LNCAP (cell line): ENCODE measurements at regions not wholly inside any gene's neighbourhood (a gene's known extent, or its start where the extent isn't known, plus 50 kb on each side); places are given as distances from the start of the nearest gene placed in this dataset.

Source experiments
- TF ChIP-seq, protein P1 (sequence below): fragments of 450-650 bp; IDR thresholded peaks from 2 replicates; pipeline ENCODE4 v1.5.1; 2017; ENCODE audit warnings: mild to moderate bottlenecking

DNA sequence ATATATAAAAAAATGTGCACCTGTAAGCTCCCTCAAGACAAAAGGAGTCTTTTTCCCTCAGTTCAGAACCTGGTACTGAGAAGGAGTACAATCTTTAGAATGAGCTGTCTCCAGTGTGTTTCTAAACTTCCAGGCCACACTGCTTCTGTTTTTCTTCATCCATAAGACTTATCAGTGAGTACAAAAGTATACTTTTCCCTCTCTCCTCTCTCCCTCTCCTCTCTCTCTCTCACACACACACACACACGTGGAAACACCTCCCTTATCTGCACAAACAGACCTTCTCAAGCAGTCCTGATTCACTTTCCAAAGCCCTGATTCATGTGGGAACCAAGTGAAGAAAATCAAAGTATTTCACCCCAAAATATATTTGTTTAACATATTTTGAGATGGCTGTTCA is 220.7 kb upstream of the UBASH3B start:
- TF ChIP-seq, protein P1, sequence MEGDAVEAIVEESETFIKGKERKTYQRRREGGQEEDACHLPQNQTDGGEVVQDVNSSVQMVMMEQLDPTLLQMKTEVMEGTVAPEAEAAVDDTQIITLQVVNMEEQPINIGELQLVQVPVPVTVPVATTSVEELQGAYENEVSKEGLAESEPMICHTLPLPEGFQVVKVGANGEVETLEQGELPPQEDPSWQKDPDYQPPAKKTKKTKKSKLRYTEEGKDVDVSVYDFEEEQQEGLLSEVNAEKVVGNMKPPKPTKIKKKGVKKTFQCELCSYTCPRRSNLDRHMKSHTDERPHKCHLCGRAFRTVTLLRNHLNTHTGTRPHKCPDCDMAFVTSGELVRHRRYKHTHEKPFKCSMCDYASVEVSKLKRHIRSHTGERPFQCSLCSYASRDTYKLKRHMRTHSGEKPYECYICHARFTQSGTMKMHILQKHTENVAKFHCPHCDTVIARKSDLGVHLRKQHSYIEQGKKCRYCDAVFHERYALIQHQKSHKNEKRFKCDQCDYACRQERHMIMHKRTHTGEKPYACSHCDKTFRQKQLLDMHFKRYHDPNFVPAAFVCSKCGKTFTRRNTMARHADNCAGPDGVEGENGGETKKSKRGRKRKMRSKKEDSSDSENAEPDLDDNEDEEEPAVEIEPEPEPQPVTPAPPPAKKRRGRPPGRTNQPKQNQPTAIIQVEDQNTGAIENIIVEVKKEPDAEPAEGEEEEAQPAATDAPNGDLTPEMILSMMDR: no peak

DNA sequence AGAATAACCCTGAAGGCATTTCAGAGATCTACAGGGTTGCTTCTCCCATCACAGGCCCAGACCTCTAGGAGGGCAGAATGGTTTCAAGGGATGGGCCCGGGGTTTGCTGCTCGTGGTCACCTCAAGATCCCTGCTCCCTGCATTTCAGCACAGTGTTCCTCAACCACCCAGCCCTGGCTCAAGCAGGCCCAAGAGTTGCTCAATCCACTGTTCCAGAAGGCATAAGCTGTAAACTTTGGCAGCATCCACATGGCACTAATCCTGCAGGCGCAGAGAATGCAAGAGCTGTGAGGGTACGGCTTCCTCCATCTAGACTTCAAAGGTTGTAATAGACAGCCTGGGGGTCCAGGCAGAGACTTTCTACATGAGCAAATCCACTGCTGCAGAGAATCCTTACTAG is 225.0 kb upstream of the UBASH3B start:
- TF ChIP-seq, protein P1: no peak

DNA sequence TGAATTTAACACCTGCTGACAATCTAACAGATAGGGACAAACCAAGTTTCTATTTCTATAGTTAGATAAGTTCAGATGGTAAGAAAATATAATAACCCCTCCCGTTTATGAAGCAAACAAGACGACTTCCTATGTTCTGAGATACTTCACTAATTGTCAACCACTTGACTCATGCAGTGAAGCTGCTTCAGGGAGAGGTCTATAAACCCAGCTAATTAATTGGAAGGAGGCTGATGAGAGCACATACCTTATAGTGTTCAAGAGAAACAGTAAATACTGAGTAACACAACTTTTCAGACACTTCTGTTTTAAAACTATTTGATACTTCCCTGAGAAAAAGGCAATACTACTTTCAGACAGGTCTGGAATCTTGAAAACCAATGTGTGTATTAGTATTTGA is 229.4 kb upstream of the UBASH3B start:
- TF ChIP-seq, protein P1: no peak

DNA sequence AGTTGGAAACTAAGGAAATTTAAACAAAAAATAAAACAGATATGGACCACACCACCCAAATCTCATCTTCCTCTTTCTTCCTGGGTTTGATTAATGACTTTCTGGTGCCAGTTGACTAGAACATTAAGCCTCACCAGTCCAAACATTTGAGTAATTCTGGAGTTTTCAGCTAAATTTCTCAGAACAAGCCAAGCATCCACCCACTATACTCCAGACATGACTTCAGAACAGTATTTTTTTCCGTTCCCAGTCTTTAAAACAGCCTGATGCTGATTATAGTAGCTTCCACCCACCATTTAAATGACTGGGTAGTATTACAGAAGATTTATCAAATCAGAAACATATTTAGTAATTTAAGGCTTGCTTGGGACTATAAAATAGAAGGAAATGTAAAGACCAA is 230.9 kb upstream of the UBASH3B start:
- TF ChIP-seq, protein P1: no peak

DNA sequence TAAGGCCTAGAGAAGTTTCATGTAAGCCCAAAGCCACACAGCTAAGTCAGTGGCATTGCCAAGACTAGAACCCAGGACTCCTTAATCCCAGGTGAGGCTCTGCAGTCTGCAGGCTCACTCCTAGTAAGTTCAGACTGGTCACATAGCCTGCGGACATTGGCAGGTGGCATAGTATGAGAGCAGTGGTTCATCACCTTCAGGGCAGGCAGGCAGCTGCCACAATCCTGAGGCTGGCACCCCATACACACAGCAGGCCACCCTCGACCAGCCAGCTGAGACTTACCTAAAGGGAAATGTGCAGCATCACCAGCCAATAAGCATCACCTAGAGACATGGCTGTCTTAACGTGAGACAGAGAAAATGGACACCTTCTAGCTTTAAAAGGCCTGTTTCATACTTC is 231.6 kb upstream of the UBASH3B start:
- TF ChIP-seq, protein P1: no peak

DNA sequence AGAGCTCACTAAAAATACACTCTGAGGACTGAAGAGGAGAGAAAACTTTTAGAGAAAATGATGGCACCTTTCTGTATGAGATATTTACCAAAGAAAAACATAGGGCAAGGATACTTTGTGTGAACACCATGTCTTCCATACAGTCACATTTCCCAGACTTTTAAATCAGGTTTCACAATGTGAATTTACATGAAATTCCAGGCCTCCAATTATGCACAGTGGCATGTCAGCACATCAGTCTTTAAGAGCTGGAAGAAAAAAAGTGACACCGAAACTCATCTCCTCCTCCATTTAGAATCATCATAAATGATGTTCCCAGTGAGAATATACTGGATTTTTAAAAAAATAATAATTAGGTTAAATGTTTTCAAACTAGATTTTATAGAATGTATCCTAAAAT is 232.2 kb upstream of the UBASH3B start:
- TF ChIP-seq, protein P1: no peak

DNA sequence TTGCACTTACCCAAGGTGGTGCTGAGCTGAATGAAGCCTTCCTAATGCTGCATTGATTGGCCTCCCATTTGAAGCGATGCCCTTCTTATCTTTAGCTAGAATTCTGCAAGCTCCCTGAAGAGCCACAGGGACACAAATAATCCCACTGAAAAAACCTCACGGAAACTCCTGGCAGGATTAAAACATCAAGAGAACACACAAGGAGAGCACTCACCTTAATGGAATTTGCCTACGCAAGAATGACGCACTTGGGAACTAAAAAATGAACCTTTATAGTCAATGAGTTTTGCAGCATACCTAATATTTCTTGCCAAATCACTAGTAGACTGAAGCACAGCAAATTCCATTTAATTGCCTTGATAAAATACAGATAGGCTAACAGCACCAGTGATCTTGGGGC is 232.8 kb upstream of the UBASH3B start:
- TF ChIP-seq, protein P1: no peak

DNA sequence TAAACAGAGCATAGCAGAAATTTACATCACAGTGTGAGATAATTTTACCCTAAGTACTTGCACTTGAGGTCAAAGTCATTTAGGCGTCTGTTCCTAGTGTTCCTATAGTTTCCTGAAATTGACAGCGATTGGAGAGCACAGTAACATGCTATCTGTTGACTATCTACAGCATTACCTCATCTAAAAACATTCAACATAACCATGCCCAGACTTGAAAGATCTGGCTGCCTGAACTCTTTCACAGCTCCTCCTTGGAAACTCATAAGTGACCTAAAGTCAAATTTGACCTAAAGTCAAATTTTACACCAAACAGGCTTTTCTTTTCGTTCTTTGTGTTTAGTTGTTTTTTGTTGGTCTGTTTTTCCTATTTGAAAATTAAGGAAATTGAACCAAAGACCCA is 233.8 kb upstream of the UBASH3B start:
- TF ChIP-seq, protein P1: no peak
